ENCODE measurements at regions not wholly inside any gene's neighbourhood (a gene's known extent, or its start where the extent isn't known, plus 50 kb on each side); places are given as distances from the start of the nearest gene placed in this dataset.

- H3K4me1 ChIP-seq = no peaks in the 10 kb centered on the region
- 80 to 84% methylated on average over 1 of the region's 1 CpG for WGBS, 2 donors
- no peaks in the 10 kb centered on the region for H3K27me3 ChIP-seq
- intact Hi-C loops (cut with DNase I) = no loop called here
- H3K9me3 ChIP-seq = no peaks in the 10 kb centered on the region
- no peaks in the 10 kb centered on the region for H3K36me3 ChIP-seq
- DNase-seq = no peak
- TF ChIP-seq EP300 (IDR thresholded peaks at IDR 0.05) (no peak), CTCF (IDR thresholded peaks at IDR 0.05) (no peak)
- H3K4me3 ChIP-seq = no peak overlapping the region
- H3K27ac ChIP-seq = no peak overlapping the region
Measured at GRCh38 chr6:104212977-104213668, 646.6 kb downstream of the HACE1 start.

- Histone ChIP-seq H3K4me3 (no peak overlapping the region), H3K9me3 (no peaks in the 10 kb centered on the region), H3K27me3 (no peaks in the 10 kb centered on the region), H3K27ac (no peak overlapping the region), H3K4me1 (no peaks in the 10 kb centered on the region), H3K36me3 (no peaks in the 10 kb centered on the region)
- TF ChIP-seq POLR2AphosphoS5 (IDR thresholded peaks at IDR 0.05) (no peak), EP300 (IDR thresholded peaks at IDR 0.05) (no peak), POLR2A (IDR thresholded peaks at IDR 0.05) (no peak), CTCF (IDR thresholded peaks at IDR 0.05) (no peak)
- intact Hi-C loops (cut with DNase I) = no loop called here
- no peak for DNase-seq
Measured at GRCh38 chr6:104207635-104208034, 652.1 kb downstream of the HACE1 start.

- no peak for TF ChIP-seq POLR2AphosphoS5 (IDR thresholded peaks at IDR 0.05)
- no peak for TF ChIP-seq POLR2A (IDR thresholded peaks at IDR 0.05)
- no peak for TF ChIP-seq EP300 (IDR thresholded peaks at IDR 0.05)
- 67 to 76% methylated on average over 2 of the region's 2 CpGs for WGBS, 2 donors
- DNase-seq = no peak
- no peak overlapping the region for H3K4me3 ChIP-seq
- H3K4me1 ChIP-seq = no peaks in the 10 kb centered on the region
- H3K36me3 ChIP-seq = no peaks in the 10 kb centered on the region
- no peaks in the 10 kb centered on the region for H3K27me3 ChIP-seq
- no peaks in the 10 kb centered on the region for H3K9me3 ChIP-seq
- H3K27ac ChIP-seq = no peak overlapping the region
- intact Hi-C loops (cut with DNase I) = no loop called here
Measured at GRCh38 chr6:104201557-104201956, 658.2 kb downstream of the HACE1 start.

GRCh38 chr6:104187616-104188015 is 672.1 kb downstream of the HACE1 start:
- no peak for DNase-seq
- Histone ChIP-seq H3K27me3 (no peaks in the 10 kb centered on the region), H3K4me1 (no peaks in the 10 kb centered on the region), H3K36me3 (no peaks in the 10 kb centered on the region), H3K9me3 (peaks cover 0 to 9% (median 1%) of the 10 kb centered on the region in 4 donors), H3K27ac (no peak overlapping the region), H3K4me3 (no peak overlapping the region)
- TF ChIP-seq POLR2AphosphoS5 (IDR thresholded peaks at IDR 0.05) (no peak), POLR2A (IDR thresholded peaks at IDR 0.05) (no peak), EP300 (IDR thresholded peaks at IDR 0.05) (no peak), CTCF (IDR thresholded peaks at IDR 0.05) (no peak)
- intact Hi-C loops (cut with DNase I) = no loop called here

GRCh38 chr6:104186831-104187230 is 672.9 kb downstream of the HACE1 start:
- no peaks in the 10 kb centered on the region for H3K36me3 ChIP-seq
- 57 to 82% methylated on average over 3 of the region's 3 CpGs for WGBS, 2 donors
- H3K9me3 ChIP-seq = peaks cover 0 to 9% (median 1%) of the 10 kb centered on the region in 4 donors
- H3K4me1 ChIP-seq = no peaks in the 10 kb centered on the region
- intact Hi-C loops (cut with DNase I) = no loop called here
- H3K27ac ChIP-seq = no peak overlapping the region
- no peaks in the 10 kb centered on the region for H3K27me3 ChIP-seq
- no peak overlapping the region for H3K4me3 ChIP-seq
- TF ChIP-seq CTCF (IDR thresholded peaks at IDR 0.05) (no peak), POLR2A (IDR thresholded peaks at IDR 0.05) (no peak), POLR2AphosphoS5 (IDR thresholded peaks at IDR 0.05) (no peak), EP300 (IDR thresholded peaks at IDR 0.05) (no peak)
- no peak for DNase-seq
